ENCODE measurements at regions not wholly inside any gene's neighbourhood (a gene's known extent, or its start where the extent isn't known, plus 50 kb on each side); places are given as distances from the start of the nearest gene placed in this dataset.
"Not testable (repeated sequence)": the region's sequence is repeated elsewhere in the genome, so short reads cannot be mapped to it uniquely, and the experiment has no call there.

GRCh38 chr21:9969399-9969798 is 552.0 kb upstream of the TPTE start:
- TF ChIP-seq POLR2A (IDR thresholded peaks at IDR 0.05; ENCODE audit: borderline replicate concordance, extremely low read depth, insufficient read depth, insufficient read length); EZH2 (IDR thresholded peaks at IDR 0.05); ZNF274 (IDR thresholded peaks at IDR 0.05; ENCODE audit: low read depth, low read length); CTCF (IDR thresholded peaks at IDR 0.05 in 2 of 3, conservative IDR thresholded peaks at IDR 0.05 in 1 of 3; ENCODE audit: borderline replicate concordance in 1 of 3, insufficient read depth in 1 of 3, low read depth in 2 of 3, low read length in 2 of 3); RAD21 (IDR thresholded peaks at IDR 0.05; ENCODE audit: low read depth); YY1 (IDR thresholded peaks at IDR 0.05; ENCODE audit: extremely low read depth, insufficient replicate concordance, low read depth, low read length); EZH2phosphoT487 (IDR thresholded peaks at IDR 0.05; ENCODE audit: borderline replicate concordance); POLR2AphosphoS5 (IDR thresholded peaks at IDR 0.05; ENCODE audit: low read depth, low read length); REST (IDR thresholded peaks at IDR 0.05; ENCODE audit: low read depth); ATF3 (IDR thresholded peaks at IDR 0.05); FOSL1 (IDR thresholded peaks at IDR 0.05; ENCODE audit: low read depth); ZBTB33 (IDR thresholded peaks at IDR 0.05; ENCODE audit: extremely low read depth, insufficient replicate concordance, low read length); CEBPB (IDR thresholded peaks at IDR 0.05; ENCODE audit: low read depth): not testable (repeated sequence)

Measured in HCT116 (cell line).